ENCODE measurements at regions not wholly inside any gene's neighbourhood (a gene's known extent, or its start where the extent isn't known, plus 50 kb on each side); places are given as distances from the start of the nearest gene placed in this dataset.
"Not testable (repeated sequence)": the region's sequence is repeated elsewhere in the genome, so short reads cannot be mapped to it uniquely, and the experiment has no call there.

- DNase-seq = not testable (repeated sequence)
Measured at GRCh38 chr1:121574505-121574899, 389.7 kb downstream of the SRGAP2C start.

DNA sequence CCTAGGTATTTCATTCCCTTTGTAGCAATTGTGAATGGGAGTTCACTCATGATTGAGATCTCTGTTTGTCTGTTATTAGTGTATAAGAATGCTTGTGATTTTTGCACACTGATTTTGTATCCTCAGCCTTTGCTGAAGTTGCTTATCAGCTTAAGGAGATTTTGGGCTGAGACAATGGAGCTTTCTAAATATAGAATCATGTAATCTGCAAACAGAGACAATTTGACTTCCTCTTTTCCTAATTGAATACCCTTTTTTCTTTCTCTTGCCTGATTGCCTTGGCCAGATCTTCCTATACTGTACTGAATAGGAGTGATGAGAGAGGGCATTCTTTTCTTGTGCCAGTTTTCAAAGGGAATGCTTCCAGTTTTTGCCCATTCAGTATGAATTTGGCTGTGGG lies 398.1 kb downstream of the SRGAP2C start:
- DNase-seq = not testable (repeated sequence)

GRCh38 chr1:121586369-121587229 lies 401.8 kb downstream of the SRGAP2C start:
- DNase-seq = no peak

DNA sequence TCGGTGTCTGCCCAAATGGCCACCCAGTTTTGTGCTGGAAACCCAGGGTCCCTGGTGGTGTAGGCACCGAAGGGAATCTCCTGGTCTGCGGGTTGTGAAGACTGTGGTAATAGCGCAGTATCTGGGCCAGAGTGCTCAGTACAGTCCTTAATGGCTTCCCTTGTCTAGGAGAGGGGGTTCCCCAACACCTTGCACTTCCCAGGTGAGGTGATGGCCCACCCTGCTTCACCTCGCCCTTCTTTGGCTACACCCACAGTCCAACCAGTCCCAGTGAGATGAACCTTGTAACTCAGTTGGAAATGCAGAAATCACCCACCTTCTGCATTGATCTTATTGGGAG lies 402.4 kb downstream of the SRGAP2C start:
- no peak for DNase-seq

DNA sequence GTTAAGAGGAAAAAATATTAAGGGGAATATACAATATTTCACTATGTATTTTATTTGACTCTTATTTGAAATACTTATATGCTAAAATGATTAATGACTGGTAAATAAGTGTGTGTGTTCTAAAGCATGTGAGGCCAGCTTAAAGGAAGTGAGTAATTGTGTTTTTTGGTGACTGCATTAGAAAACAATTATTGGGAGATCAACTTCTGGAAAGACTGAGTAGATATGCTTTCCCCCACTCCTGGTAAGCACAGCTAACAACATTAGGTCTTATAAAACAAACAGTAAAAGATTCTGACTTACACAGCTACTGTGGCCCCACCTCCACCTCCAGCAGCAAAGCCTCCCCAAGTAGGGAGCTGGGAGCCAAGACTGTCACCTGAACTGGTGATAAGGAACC lies 403.0 kb downstream of the SRGAP2C start:
- DNase-seq = no peak

DNA sequence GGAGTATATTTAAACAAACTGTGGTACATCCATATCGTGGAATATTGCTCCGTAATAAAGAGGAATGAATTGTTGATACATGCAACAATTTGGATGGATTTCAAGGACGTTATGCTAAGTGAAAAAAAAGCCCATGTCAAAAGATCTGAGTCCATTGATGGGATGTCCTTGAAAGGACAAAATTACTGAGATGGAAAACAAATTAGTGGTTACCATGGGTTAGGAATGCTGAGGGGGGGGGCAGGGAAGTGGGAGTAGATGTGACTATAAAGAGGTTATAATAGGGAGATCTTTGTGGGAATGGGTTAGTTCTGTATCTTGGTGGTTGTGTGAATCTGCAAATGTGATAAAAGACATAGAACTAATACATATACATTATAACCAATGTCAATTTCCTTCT lies 409.3 kb downstream of the SRGAP2C start:
- no peak for DNase-seq

DNA sequence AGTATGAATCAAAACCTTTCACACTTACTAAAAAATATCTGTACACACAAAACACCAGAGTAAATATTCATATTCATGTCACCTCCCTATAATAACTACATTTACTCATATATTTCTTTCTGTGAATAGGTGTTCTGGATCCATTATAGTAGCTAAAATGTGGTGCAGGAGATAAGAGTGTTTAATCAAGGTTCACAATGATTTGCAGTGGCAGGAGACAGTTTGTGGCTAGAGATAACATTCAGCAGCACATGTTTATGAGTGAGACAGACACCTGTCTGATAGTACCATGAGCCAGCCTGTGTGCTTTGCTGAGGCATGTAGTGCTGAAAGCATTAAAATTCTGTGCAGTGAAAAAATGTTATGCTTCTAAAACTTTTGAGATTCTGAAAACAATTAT lies 410.3 kb downstream of the SRGAP2C start:
- DNase-seq = no peak

DNA sequence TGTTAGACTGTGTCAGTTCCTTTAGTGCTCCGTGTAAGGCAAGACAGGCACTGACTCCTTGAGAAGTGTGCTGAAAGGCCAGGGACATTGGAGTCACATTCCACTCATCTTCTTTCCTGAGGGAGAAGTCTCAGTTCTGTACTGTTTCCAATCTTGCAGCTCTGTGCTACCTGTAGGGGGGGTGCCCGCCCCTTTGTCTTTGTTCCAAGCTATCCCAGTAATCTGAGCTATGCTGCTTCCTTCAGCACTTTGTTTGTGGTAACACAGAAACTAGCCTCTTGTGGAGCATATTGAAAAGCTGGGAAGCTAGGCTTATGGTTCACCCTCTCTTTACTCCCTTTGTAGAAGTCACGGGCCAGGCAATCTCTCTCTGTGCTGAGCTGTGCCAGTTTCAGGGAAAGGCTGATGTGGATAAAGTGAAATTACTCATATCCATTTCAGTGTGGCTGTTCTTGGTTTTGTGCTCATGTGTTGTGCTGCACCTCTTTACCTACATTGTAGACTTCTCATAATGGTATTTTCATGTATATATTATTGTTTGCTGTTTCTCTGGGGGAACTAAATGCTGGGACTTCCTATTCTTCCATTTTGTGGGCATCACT lies 420.2 kb downstream of the SRGAP2C start:
- not testable (repeated sequence) for DNase-seq

GRCh38 chr1:121607499-121607898 lies 422.7 kb downstream of the SRGAP2C start:
- DNase-seq = not testable (repeated sequence)
